H9 (cell line): ENCODE measurements at regions not wholly inside any gene's neighbourhood (a gene's known extent, or its start where the extent isn't known, plus 50 kb on each side); places are given as distances from the start of the nearest gene placed in this dataset.

Source experiments
- DNase-seq: peaks from one replicate; pipeline ENCODE4 v3.0.0-alpha.2; 2017
- H2AFZ ChIP-seq: one replicate; pipeline ENCODE4 v1.6.1; 2013; ENCODE audit warnings: mild to moderate bottlenecking, low read length, control low read depth, moderate library complexity
- H2AK5ac ChIP-seq: 2 replicates; pipeline ENCODE4 v1.6.1; 2013; ENCODE audit warnings: low read length, control low read depth, mixed read lengths; ENCODE audit not compliant: insufficient read length
- H2BK120ac ChIP-seq: one replicate; pipeline ENCODE4 v1.6.1; 2013; ENCODE audit warnings: low read depth, mild to moderate bottlenecking, low read length, control low read depth, inconsistent platforms; ENCODE audit not compliant: poor library complexity, severe bottlenecking
- H2BK12ac ChIP-seq: 2 replicates; pipeline ENCODE4 v1.6.1; 2013; ENCODE audit warnings: low read length, control low read depth, mixed read lengths, low read depth; ENCODE audit not compliant: insufficient read length
- H2BK15ac ChIP-seq: 2 replicates; pipeline ENCODE4 v1.6.1; 2013; ENCODE audit warnings: low read depth, low read length, control low read depth
- H2BK20ac ChIP-seq: one replicate; pipeline ENCODE4 v1.6.1; 2013; ENCODE audit warnings: low read depth, mild to moderate bottlenecking, low read length, control low read depth, inconsistent platforms; ENCODE audit not compliant: poor library complexity, severe bottlenecking
- H2BK5ac ChIP-seq: 2 replicates; pipeline ENCODE4 v1.6.1; 2013; ENCODE audit warnings: low read length, control low read depth, mixed read lengths; ENCODE audit not compliant: insufficient read length
- H3K14ac ChIP-seq: 2 replicates; pipeline ENCODE4 v1.6.1; 2013; ENCODE audit warnings: low read length, control low read depth; ENCODE audit not compliant: insufficient read depth
- H3K18ac ChIP-seq: 2 replicates; pipeline ENCODE4 v1.6.1; 2013; ENCODE audit warnings: low read depth, mild to moderate bottlenecking, mixed read lengths, low read length, control low read depth; ENCODE audit not compliant: insufficient read length
- H3K23ac ChIP-seq: 2 replicates; pipeline ENCODE4 v1.6.1; 2013; ENCODE audit warnings: low read length, control low read depth, mixed read lengths, low read depth; ENCODE audit not compliant: insufficient read length
- H3K23me2 ChIP-seq: 2 replicates; pipeline ENCODE4 v1.6.1; 2013; ENCODE audit warnings: low read depth, mild to moderate bottlenecking, mixed read lengths, low read length, control low read depth; ENCODE audit not compliant: insufficient read length, poor library complexity, severe bottlenecking
- H3K27ac ChIP-seq: 2 replicates; pipeline ENCODE4 v1.5.1; 2013; ENCODE audit warnings: low read length, control low read depth, mixed read lengths, low read depth; ENCODE audit not compliant: insufficient read length
- H3K27me3 ChIP-seq: 2 replicates; pipeline ENCODE4 v1.6.1; 2013; ENCODE audit warnings: low read length, control low read depth, inconsistent platforms; ENCODE audit not compliant: insufficient read depth
- H3K4ac ChIP-seq: 2 replicates; pipeline ENCODE4 v1.6.1; 2013; ENCODE audit warnings: low read depth, mild to moderate bottlenecking, control low read depth, inconsistent platforms, low read length, moderate library complexity
- H3K4me1 ChIP-seq: 2 replicates; pipeline ENCODE4 v1.6.1; 2013; ENCODE audit warnings: low read length, control low read depth, inconsistent platforms; ENCODE audit not compliant: insufficient read depth
- H3K4me2 ChIP-seq: 2 replicates; pipeline ENCODE4 v1.6.1; 2013; ENCODE audit warnings: low read length, control low read depth, mixed read lengths; ENCODE audit not compliant: insufficient read length, insufficient read depth
- H3K56ac ChIP-seq: 2 replicates; pipeline ENCODE4 v1.6.1; 2013; ENCODE audit warnings: low read depth, mild to moderate bottlenecking, mixed read lengths, low read length, control low read depth; ENCODE audit not compliant: insufficient read length
- H3K79me1 ChIP-seq: 2 replicates; pipeline ENCODE4 v1.6.1; 2013; ENCODE audit warnings: low read depth, mild to moderate bottlenecking, moderate library complexity, low read length, control low read depth, inconsistent platforms; ENCODE audit not compliant: insufficient read depth, poor library complexity, severe bottlenecking
- H3K79me2 ChIP-seq: 2 replicates; pipeline ENCODE4 v1.6.1; 2013; ENCODE audit warnings: low read length, control low read depth, inconsistent platforms; ENCODE audit not compliant: insufficient read depth
- H3K9ac ChIP-seq: 2 replicates; pipeline ENCODE4 v1.6.1; 2013; ENCODE audit warnings: low read length, control low read depth, mixed read lengths; ENCODE audit not compliant: insufficient read length; ENCODE audit errors: extremely low read depth
- H3K9me3 ChIP-seq: one replicate; pipeline ENCODE4 v1.6.1; 2013; ENCODE audit warnings: low read depth, low read length, inconsistent platforms; ENCODE audit not compliant: control insufficient read depth
- H3T11ph ChIP-seq: one replicate; pipeline ENCODE4 v1.6.1; 2013; ENCODE audit warnings: mild to moderate bottlenecking, low read length, control low read depth, inconsistent platforms
- H4K20me1 ChIP-seq: one replicate; pipeline ENCODE4 v1.6.1; 2013; ENCODE audit not compliant: control insufficient read depth, insufficient read length, insufficient read depth
- H4K5ac ChIP-seq: 2 replicates; pipeline ENCODE4 v1.6.1; 2013; ENCODE audit warnings: low read depth, mild to moderate bottlenecking, mixed read lengths, low read length, control low read depth; ENCODE audit not compliant: insufficient read length
- H4K8ac ChIP-seq: replicated peaks from 2 replicates; pipeline ENCODE4 v1.6.1; 2013; ENCODE audit warnings: low read length, control low read depth, mixed read lengths, low read depth; ENCODE audit not compliant: insufficient read length
- H4K91ac ChIP-seq: 2 replicates; pipeline ENCODE4 v1.6.1; 2013; ENCODE audit warnings: low read depth, mild to moderate bottlenecking, moderate library complexity, mixed read lengths, low read length, control low read depth; ENCODE audit not compliant: insufficient read length
- H3K27ac Mint-ChIP-seq, 3 experiments: 2 replicates in 2 of 3; 3 replicates in 1 of 3; pipeline ENCODE4 v1.8.0; 2020 to 2021; ENCODE audit warnings: mixed read lengths in 3 of 3, mild to moderate bottlenecking in 1 of 3, moderate library complexity in 1 of 3
- H3K27me3 Mint-ChIP-seq: 2 replicates; pipeline ENCODE4 v1.8.0; 2021; ENCODE audit warnings: low read depth, mild to moderate bottlenecking, moderate library complexity, mixed read lengths
- H3K36me3 Mint-ChIP-seq, 3 experiments: 2 replicates in 2 of 3; 3 replicates in 1 of 3; pipeline ENCODE4 v1.8.0; 2020 to 2021; ENCODE audit warnings: low read depth in 3 of 3, mixed read lengths in 3 of 3; ENCODE audit not compliant: insufficient read depth in 1 of 3
- H3K4me1 Mint-ChIP-seq, 2 experiments: 2 replicates each; pipeline ENCODE4 v1.8.0; 2020; ENCODE audit warnings: mixed read lengths in 2 of 2
- H3K4me3 Mint-ChIP-seq, 2 experiments: 2 replicates in 1 of 2; 3 replicates in 1 of 2; pipeline ENCODE4 v1.8.0; 2020 to 2021; ENCODE audit warnings: mild to moderate bottlenecking in 2 of 2, mixed read lengths in 2 of 2, moderate library complexity in 1 of 2
- H3K9me3 Mint-ChIP-seq, 2 experiments: 2 replicates in 1 of 2; 3 replicates in 1 of 2; pipeline ENCODE4 v1.8.0; 2020; ENCODE audit warnings: mild to moderate bottlenecking in 2 of 2, mixed read lengths in 2 of 2, moderate library complexity in 1 of 2
- CTCF ChIP-seq: fragments of 200-600 bp; sonication (generic); conservative IDR thresholded peaks from 3 replicates; pipeline ENCODE4 v1.8.0; 2021; ENCODE audit warnings: antibody characterized with exemption, mild to moderate bottlenecking
- WGBS: extraction: QIAGEN DNeasy Blood & Tissue Kit; methylation state at CpG from one replicate; pipeline ENCODE4 v1.1.7; 2013; ENCODE audit warnings: missing lambda C conversion rate, low lambda C conversion rate, mixed read lengths; ENCODE audit not compliant: insufficient read length; ENCODE audit errors: extremely low coverage; 5-methylcytosine and 5-hydroxymethylcytosine counted together

- Histone ChIP-seq H3K9ac (no peak overlapping the region), H3K27me3 (no peaks in the 10 kb centered on the region), H4K8ac (no peak overlapping the region), H3K4ac (no peak overlapping the region), H3K79me2 (no peaks in the 10 kb centered on the region), H3K23me2 (no peaks in the 10 kb centered on the region), H4K5ac (no peak overlapping the region), H2BK12ac (no peak overlapping the region), H3K23ac (no peak overlapping the region), H2BK120ac (no peak overlapping the region), H2AK5ac (no peak overlapping the region), H3K27ac (no peak overlapping the region), H4K20me1 (no peaks in the 10 kb centered on the region), H3T11ph (no peak overlapping the region), H3K56ac (no peak overlapping the region), H3K9me3 (no peaks in the 10 kb centered on the region), H2AFZ (no peak overlapping the region), H2BK15ac (no peak overlapping the region), H3K79me1 (no peaks in the 10 kb centered on the region), H4K91ac (no peak overlapping the region), H3K14ac (no peak overlapping the region), H3K4me1 (peaks cover 9% of the 10 kb centered on the region), H2BK20ac (no peak overlapping the region), H3K4me2 (no peak overlapping the region), H3K18ac (no peak overlapping the region), H2BK5ac (no peak overlapping the region)
- H3K9me3 Mint-ChIP-seq = no peaks in the 10 kb centered on the region; a peak in 1 of 5 replicates
- peaks cover 32 to 45% of the 10 kb centered on the region in 2 experiments for H3K4me1 Mint-ChIP-seq
- H3K36me3 Mint-ChIP-seq = peaks cover 0 to 10% (median 4%) of the 10 kb centered on the region in 3 experiments; a peak in 3 of 7 replicates
- H3K27me3 Mint-ChIP-seq = no peaks in the 10 kb centered on the region
- DNase-seq = no peak
- no peak overlapping the region for H3K4me3 Mint-ChIP-seq
- TF ChIP-seq CTCF = no peak
- WGBS = no CpG with 5 or more reads among the region's 4 CpGs
- no peak overlapping the region; a peak in 1 of 7 replicates for H3K27ac Mint-ChIP-seq
Observed at GRCh38 chr4:125725957-125726525, 411.3 kb downstream of the FAT4 start.
